ENCODE measurements at regions not wholly inside any gene's neighbourhood (a gene's known extent, or its start where the extent isn't known, plus 50 kb on each side); places are given as distances from the start of the nearest gene placed in this dataset.

- TF ChIP-seq CTCF (IDR thresholded peaks at IDR 0.05) (no peak), POLR2A (IDR thresholded peaks at IDR 0.05) (no peak)
Measured at GRCh38 chr2:82256983-82257632, 1952.6 kb upstream of the LRRTM1 start.

Measured in body of pancreas (tissue), 4 donors.